Panc1 (cell line): ENCODE measurements at regions not wholly inside any gene's neighbourhood (a gene's known extent, or its start where the extent isn't known, plus 50 kb on each side); places are given as distances from the start of the nearest gene placed in this dataset.

ENCODE experiments used
- CTCF ChIP-seq: fragments of 450-650 bp; IDR thresholded peaks from 2 replicates; pipeline ENCODE4 v1.5.1; 2017; ENCODE audit warnings: mild to moderate bottlenecking
- POLR2AphosphoS5 ChIP-seq: IDR thresholded peaks from 2 replicates; pipeline ENCODE4 v1.6.1; 2012; ENCODE audit warnings: mild to moderate bottlenecking, low read depth, low read length, moderate library complexity
- REST ChIP-seq, 2 experiments: IDR thresholded peaks; 2 replicates each; pipeline ENCODE4 v1.6.1; 2011 to 2012; ENCODE audit warnings: low read depth in 2 of 2, control low read depth in 1 of 2, low read length in 1 of 2, mild to moderate bottlenecking in 1 of 2, moderate library complexity in 1 of 2; ENCODE audit not compliant: insufficient read depth in 1 of 2
- SIN3A ChIP-seq: IDR thresholded peaks from 2 replicates; pipeline ENCODE4 v1.6.1; 2012; ENCODE audit warnings: low read depth, mild to moderate bottlenecking, low read length, moderate library complexity, borderline replicate concordance; ENCODE audit not compliant: insufficient read depth
- TCF7L2 ChIP-seq: IDR thresholded peaks from 2 replicates; pipeline ENCODE4 v1.6.1; 2011; ENCODE audit warnings: mild to moderate bottlenecking, low read depth, low read length, inconsistent platforms

GRCh38 chr12:125852116-125852515 is 786.9 kb downstream of the AACS start:
- TF ChIP-seq REST (IDR thresholded peaks at IDR 0.05; ENCODE audit: insufficient read depth in 1 of 2, low read depth in 2 of 2, low read length in 1 of 2) (no peak), CTCF (no peak), SIN3A (no peak), POLR2AphosphoS5 (no peak), TCF7L2 (no peak)
